ENCODE measurements at regions not wholly inside any gene's neighbourhood (a gene's known extent, or its start where the extent isn't known, plus 50 kb on each side); places are given as distances from the start of the nearest gene placed in this dataset.

- no peak overlapping the region for H3K27ac ChIP-seq (ENCODE audit: low read depth in 1 of 2, low read length in 2 of 2)
- H3K4me3 ChIP-seq (ENCODE audit: low read depth in 1 of 3, low read length in 3 of 3) = no peak overlapping the region
- H3K27me3 ChIP-seq (ENCODE audit: control insufficient read depth in 4 of 4, insufficient read depth in 4 of 4, low read length in 3 of 4) = no peaks in the 10 kb centered on the region
- H3K9me3 ChIP-seq (ENCODE audit: control insufficient read depth in 4 of 4, low read length in 3 of 4) = no peaks in the 10 kb centered on the region
- WGBS = 63% methylated on average over 3 of the region's 3 CpGs
- H3K9ac ChIP-seq (ENCODE audit: low read depth in 1 of 2, low read length in 2 of 2) = no peak overlapping the region
- TF ChIP-seq, protein P1, sequence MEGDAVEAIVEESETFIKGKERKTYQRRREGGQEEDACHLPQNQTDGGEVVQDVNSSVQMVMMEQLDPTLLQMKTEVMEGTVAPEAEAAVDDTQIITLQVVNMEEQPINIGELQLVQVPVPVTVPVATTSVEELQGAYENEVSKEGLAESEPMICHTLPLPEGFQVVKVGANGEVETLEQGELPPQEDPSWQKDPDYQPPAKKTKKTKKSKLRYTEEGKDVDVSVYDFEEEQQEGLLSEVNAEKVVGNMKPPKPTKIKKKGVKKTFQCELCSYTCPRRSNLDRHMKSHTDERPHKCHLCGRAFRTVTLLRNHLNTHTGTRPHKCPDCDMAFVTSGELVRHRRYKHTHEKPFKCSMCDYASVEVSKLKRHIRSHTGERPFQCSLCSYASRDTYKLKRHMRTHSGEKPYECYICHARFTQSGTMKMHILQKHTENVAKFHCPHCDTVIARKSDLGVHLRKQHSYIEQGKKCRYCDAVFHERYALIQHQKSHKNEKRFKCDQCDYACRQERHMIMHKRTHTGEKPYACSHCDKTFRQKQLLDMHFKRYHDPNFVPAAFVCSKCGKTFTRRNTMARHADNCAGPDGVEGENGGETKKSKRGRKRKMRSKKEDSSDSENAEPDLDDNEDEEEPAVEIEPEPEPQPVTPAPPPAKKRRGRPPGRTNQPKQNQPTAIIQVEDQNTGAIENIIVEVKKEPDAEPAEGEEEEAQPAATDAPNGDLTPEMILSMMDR (IDR thresholded peaks at IDR 0.05; ENCODE audit: low read depth, low read length, missing input control) = no peak
- no peak for TF ChIP-seq GABPA (IDR thresholded peaks at IDR 0.05 in 1 of 2, conservative IDR thresholded peaks at IDR 0.05 in 1 of 2)
- no peak for TF ChIP-seq SP1 (IDR thresholded peaks at IDR 0.05)
- TF ChIP-seq ATF3 (IDR thresholded peaks at IDR 0.05) = no peak
- TF ChIP-seq FOXA2 (IDR thresholded peaks at IDR 0.05) = no peak
- no peak for TF ChIP-seq TAF1 (conservative IDR thresholded peaks at IDR 0.05)
- no peaks in the 10 kb centered on the region for H3K4me1 ChIP-seq (ENCODE audit: control insufficient read depth in 4 of 4, insufficient read depth in 4 of 4, low read length in 3 of 4)
- DNase-seq (ENCODE audit: low spot score) = no peak
- no peaks in the 10 kb centered on the region for H3K36me3 ChIP-seq (ENCODE audit: control insufficient read depth in 4 of 4, insufficient read depth in 3 of 4, low read depth in 1 of 4, low read length in 3 of 4)
These were observed 912.9 kb upstream of the INTU start for GRCh38 chr4:126719852-126720251.

DNA sequence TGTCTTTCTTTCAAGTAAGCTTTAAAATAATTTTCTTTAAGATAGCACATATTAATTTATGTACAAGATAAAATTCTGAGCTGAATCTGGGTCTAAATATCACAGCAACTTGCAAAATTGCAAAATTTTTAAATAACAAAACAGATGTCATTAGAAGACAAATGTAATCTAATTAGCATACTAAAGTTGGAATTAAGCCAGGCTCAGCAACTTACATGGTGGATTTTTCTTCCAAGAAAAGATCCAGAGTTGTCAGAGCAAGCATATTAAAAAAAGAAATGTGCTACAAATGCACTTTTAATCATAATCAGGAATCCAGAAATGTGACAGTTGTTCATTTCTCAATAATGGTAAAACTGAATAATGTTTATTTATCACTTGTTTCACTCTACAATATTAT is 906.9 kb upstream of the INTU start:
- Histone ChIP-seq H3K27ac (ENCODE audit: low read depth in 1 of 2, low read length in 2 of 2) (no peak overlapping the region), H3K9me3 (ENCODE audit: control insufficient read depth in 4 of 4, low read length in 3 of 4) (no peaks in the 10 kb centered on the region), H3K27me3 (ENCODE audit: control insufficient read depth in 4 of 4, insufficient read depth in 4 of 4, low read length in 3 of 4) (no peaks in the 10 kb centered on the region), H3K4me1 (ENCODE audit: control insufficient read depth in 4 of 4, insufficient read depth in 4 of 4, low read length in 3 of 4) (no peaks in the 10 kb centered on the region), H3K9ac (ENCODE audit: low read depth in 1 of 2, low read length in 2 of 2) (no peak overlapping the region), H3K4me3 (ENCODE audit: low read depth in 1 of 3, low read length in 3 of 3) (no peak overlapping the region), H3K36me3 (ENCODE audit: control insufficient read depth in 4 of 4, insufficient read depth in 3 of 4, low read depth in 1 of 4, low read length in 3 of 4) (no peaks in the 10 kb centered on the region)
- no peak for TF ChIP-seq FOXA1 (IDR thresholded peaks at IDR 0.05)
- TF ChIP-seq RAD21 (IDR thresholded peaks at IDR 0.05) = no peak
- no peak for TF ChIP-seq EGR1 (IDR thresholded peaks at IDR 0.05; ENCODE audit: low read depth in 2 of 2)
- TF ChIP-seq NR2F2 (IDR thresholded peaks at IDR 0.05) = no peak
- no peak for TF ChIP-seq HNF4A (conservative IDR thresholded peaks at IDR 0.05)
- no peak for TF ChIP-seq FOXA2 (IDR thresholded peaks at IDR 0.05)
- TF ChIP-seq SP1 (IDR thresholded peaks at IDR 0.05) = no peak
- no peak for TF ChIP-seq TAF1 (conservative IDR thresholded peaks at IDR 0.05)
- TF ChIP-seq RXRA (IDR thresholded peaks at IDR 0.05) = no peak
- TF ChIP-seq MAX (IDR thresholded peaks at IDR 0.05) = no peak
- no peak for TF ChIP-seq JUND (IDR thresholded peaks at IDR 0.05)
- TF ChIP-seq, protein P1 (IDR thresholded peaks at IDR 0.05; ENCODE audit: low read depth, low read length, missing input control) = no peak
- TF ChIP-seq, protein P2, sequence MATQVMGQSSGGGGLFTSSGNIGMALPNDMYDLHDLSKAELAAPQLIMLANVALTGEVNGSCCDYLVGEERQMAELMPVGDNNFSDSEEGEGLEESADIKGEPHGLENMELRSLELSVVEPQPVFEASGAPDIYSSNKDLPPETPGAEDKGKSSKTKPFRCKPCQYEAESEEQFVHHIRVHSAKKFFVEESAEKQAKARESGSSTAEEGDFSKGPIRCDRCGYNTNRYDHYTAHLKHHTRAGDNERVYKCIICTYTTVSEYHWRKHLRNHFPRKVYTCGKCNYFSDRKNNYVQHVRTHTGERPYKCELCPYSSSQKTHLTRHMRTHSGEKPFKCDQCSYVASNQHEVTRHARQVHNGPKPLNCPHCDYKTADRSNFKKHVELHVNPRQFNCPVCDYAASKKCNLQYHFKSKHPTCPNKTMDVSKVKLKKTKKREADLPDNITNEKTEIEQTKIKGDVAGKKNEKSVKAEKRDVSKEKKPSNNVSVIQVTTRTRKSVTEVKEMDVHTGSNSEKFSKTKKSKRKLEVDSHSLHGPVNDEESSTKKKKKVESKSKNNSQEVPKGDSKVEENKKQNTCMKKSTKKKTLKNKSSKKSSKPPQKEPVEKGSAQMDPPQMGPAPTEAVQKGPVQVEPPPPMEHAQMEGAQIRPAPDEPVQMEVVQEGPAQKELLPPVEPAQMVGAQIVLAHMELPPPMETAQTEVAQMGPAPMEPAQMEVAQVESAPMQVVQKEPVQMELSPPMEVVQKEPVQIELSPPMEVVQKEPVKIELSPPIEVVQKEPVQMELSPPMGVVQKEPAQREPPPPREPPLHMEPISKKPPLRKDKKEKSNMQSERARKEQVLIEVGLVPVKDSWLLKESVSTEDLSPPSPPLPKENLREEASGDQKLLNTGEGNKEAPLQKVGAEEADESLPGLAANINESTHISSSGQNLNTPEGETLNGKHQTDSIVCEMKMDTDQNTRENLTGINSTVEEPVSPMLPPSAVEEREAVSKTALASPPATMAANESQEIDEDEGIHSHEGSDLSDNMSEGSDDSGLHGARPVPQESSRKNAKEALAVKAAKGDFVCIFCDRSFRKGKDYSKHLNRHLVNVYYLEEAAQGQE (IDR thresholded peaks at IDR 0.05) = no peak
- no peak for DNase-seq (ENCODE audit: low spot score)
